Midbrain (tissue), 1 donor: ENCODE measurements at regions not wholly inside any gene's neighbourhood (a gene's known extent, or its start where the extent isn't known, plus 50 kb on each side); places are given as distances from the start of the nearest gene placed in this dataset.

ENCODE experiments used
- DNase-seq: peaks from one replicate; lab custom pipeline; 2025; lab: John Stamatoyannopoulos, UW

GRCh38 chr4:177051473-177052060 lies 258.1 kb upstream of the NEIL3 start:
- no peak for DNase-seq

GRCh38 chr4:177052211-177052934 lies 257.3 kb upstream of the NEIL3 start:
- DNase-seq = no peak

GRCh38 chr4:177057186-177057585 lies 252.5 kb upstream of the NEIL3 start:
- DNase-seq = no peak

GRCh38 chr4:177064116-177064515 lies 245.6 kb upstream of the NEIL3 start:
- DNase-seq = no peak

- no peak for DNase-seq
Measured at GRCh38 chr4:177064729-177065394, 244.8 kb upstream of the NEIL3 start.

- DNase-seq = no peak
Measured at GRCh38 chr4:177066746-177067145, 242.9 kb upstream of the NEIL3 start.

- no peak for DNase-seq
Measured at GRCh38 chr4:177070533-177071058, 239.1 kb upstream of the NEIL3 start.

GRCh38 chr4:177077095-177077971 lies 232.3 kb upstream of the NEIL3 start:
- DNase-seq = no peak

- DNase-seq = no peak
Measured at GRCh38 chr4:177079327-177079726, 230.3 kb upstream of the NEIL3 start.

GRCh38 chr4:177080388-177080787 lies 229.3 kb upstream of the NEIL3 start:
- DNase-seq = no peak

- no peak for DNase-seq
Measured at GRCh38 chr4:177087060-177087459, 222.6 kb upstream of the NEIL3 start.

GRCh38 chr4:177087499-177087898 lies 222.2 kb upstream of the NEIL3 start:
- DNase-seq = no peak

- DNase-seq = no peak
Measured at GRCh38 chr4:177091515-177091914, 218.2 kb upstream of the NEIL3 start.

- no peak for DNase-seq
Measured at GRCh38 chr4:177092807-177093206, 216.9 kb upstream of the NEIL3 start.

GRCh38 chr4:177093964-177094363 lies 215.7 kb upstream of the NEIL3 start:
- DNase-seq = no peak

- DNase-seq = no peak
Measured at GRCh38 chr4:177097291-177097690, 212.4 kb upstream of the NEIL3 start.

GRCh38 chr4:177099211-177099610 lies 210.5 kb upstream of the NEIL3 start:
- no peak for DNase-seq

GRCh38 chr4:177100307-177100706 lies 209.4 kb upstream of the NEIL3 start:
- no peak for DNase-seq

GRCh38 chr4:177103619-177104018 lies 206.1 kb upstream of the NEIL3 start:
- no peak for DNase-seq

GRCh38 chr4:177105536-177105935 lies 204.1 kb upstream of the NEIL3 start:
- no peak for DNase-seq

GRCh38 chr4:177107288-177107921 lies 202.3 kb upstream of the NEIL3 start:
- no peak for DNase-seq

GRCh38 chr4:177108708-177109107 lies 201.0 kb upstream of the NEIL3 start:
- DNase-seq = no peak
